ENCODE measurements at regions not wholly inside any gene's neighbourhood (a gene's known extent, or its start where the extent isn't known, plus 50 kb on each side); places are given as distances from the start of the nearest gene placed in this dataset.
"Not testable (repeated sequence)": the region's sequence is repeated elsewhere in the genome, so short reads cannot be mapped to it uniquely, and the experiment has no call there.

DNA sequence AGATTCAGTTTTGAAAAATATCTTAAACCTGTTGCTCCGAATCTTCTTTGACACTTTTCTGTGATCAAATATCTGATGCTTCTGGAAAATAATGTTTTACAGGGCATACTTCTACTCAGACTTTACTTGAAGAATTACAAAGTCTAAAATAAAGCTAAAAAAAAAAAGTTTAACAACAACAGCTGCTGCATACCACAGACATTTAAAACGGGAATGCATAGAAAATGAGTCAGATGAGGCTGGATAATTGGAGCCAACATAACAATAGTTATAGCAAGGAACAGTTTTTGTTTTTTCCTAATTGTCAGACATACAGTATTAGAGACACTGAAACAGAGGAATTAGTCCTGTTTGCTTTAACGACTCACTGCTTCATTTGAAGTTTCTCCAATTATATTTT is 1090.2 kb downstream of the SUCLG1 start:
- H3K36me3 ChIP-seq (ENCODE audit: control insufficient read depth in 2 of 2, insufficient read depth in 2 of 2, low read length in 1 of 2), result no peaks in the 10 kb centered on the region
- no peak overlapping the region for H3K4me3 ChIP-seq (ENCODE audit: low read depth in 1 of 2, low read length in 2 of 2)
- H3K27ac ChIP-seq (ENCODE audit: low read depth in 2 of 2, low read length in 1 of 2), result no peak overlapping the region
- no peaks in the 10 kb centered on the region for H3K4me1 ChIP-seq (ENCODE audit: control insufficient read depth in 2 of 2, insufficient read depth in 2 of 2, low read length in 1 of 2)
- no peaks in the 10 kb centered on the region for H3K27me3 ChIP-seq (ENCODE audit: control insufficient read depth in 1 of 2, insufficient read depth in 2 of 2, low read length in 2 of 2)
- whole genome bisulfite sequencing, 2 donors, result 66 to 74% methylated on average over 3 of the region's 3 CpGs
- no peaks in the 10 kb centered on the region for H3K9me3 ChIP-seq (ENCODE audit: control insufficient read depth in 2 of 2, insufficient read depth in 1 of 2, low read depth in 1 of 2, low read length in 1 of 2)

DNA sequence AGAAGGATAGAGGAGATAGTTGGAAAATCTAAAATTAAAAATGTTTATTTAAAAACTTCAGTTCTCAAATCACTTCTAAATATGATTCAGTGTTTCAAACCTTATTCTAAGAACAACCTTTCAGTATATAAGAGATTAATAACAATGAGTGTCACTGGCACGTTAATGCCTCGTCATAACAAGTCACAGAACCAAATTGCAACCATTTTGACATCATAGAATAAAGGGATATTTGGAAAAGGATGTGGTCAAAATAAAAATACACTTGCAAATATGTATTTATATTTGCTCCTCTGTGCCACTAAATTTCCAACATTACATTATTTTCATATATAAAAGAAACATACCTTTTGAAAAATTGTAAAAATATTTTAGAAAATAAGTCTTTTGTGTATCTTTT is 1090.6 kb downstream of the SUCLG1 start:
- Histone ChIP-seq H3K9me3 (ENCODE audit: control insufficient read depth in 2 of 2, insufficient read depth in 1 of 2, low read depth in 1 of 2, low read length in 1 of 2) (no peaks in the 10 kb centered on the region), H3K27ac (ENCODE audit: low read depth in 2 of 2, low read length in 1 of 2) (no peak overlapping the region), H3K4me1 (ENCODE audit: control insufficient read depth in 2 of 2, insufficient read depth in 2 of 2, low read length in 1 of 2) (no peaks in the 10 kb centered on the region), H3K4me3 (ENCODE audit: low read depth in 1 of 2, low read length in 2 of 2) (no peak overlapping the region), H3K36me3 (ENCODE audit: control insufficient read depth in 2 of 2, insufficient read depth in 2 of 2, low read length in 1 of 2) (no peaks in the 10 kb centered on the region), H3K27me3 (ENCODE audit: control insufficient read depth in 1 of 2, insufficient read depth in 2 of 2, low read length in 2 of 2) (no peaks in the 10 kb centered on the region)
- WGBS, 2 donors, result 68 to 76% methylated on average over 2 of the region's 2 CpGs

DNA sequence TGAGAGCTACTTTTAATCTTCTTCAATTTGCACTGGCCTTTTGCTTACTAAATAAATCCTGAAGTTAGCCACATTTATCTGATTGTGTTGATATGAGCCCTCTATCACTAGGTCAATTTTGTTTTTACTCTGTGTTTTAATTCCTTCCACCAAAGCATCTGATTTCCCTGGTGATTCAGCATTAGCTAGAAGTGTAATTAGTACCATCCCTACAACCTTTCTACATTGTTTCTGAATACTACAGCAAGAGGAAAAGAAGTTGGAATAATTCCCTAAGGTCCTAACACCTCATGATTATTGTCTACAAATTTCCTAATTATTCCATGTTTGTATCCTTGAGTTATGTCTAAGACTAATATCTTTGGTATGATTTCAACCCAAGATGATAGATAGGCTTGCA is 1093.6 kb downstream of the SUCLG1 start:
- Histone ChIP-seq H3K27me3 (ENCODE audit: control insufficient read depth in 1 of 2, insufficient read depth in 2 of 2, low read length in 2 of 2) (no peaks in the 10 kb centered on the region), H3K4me3 (ENCODE audit: low read depth in 1 of 2, low read length in 2 of 2) (no peak overlapping the region), H3K9me3 (ENCODE audit: control insufficient read depth in 2 of 2, insufficient read depth in 1 of 2, low read depth in 1 of 2, low read length in 1 of 2) (no peaks in the 10 kb centered on the region), H3K27ac (ENCODE audit: low read depth in 2 of 2, low read length in 1 of 2) (no peak overlapping the region), H3K4me1 (ENCODE audit: control insufficient read depth in 2 of 2, insufficient read depth in 2 of 2, low read length in 1 of 2) (no peaks in the 10 kb centered on the region), H3K36me3 (ENCODE audit: control insufficient read depth in 2 of 2, insufficient read depth in 2 of 2, low read length in 1 of 2) (no peaks in the 10 kb centered on the region)

DNA sequence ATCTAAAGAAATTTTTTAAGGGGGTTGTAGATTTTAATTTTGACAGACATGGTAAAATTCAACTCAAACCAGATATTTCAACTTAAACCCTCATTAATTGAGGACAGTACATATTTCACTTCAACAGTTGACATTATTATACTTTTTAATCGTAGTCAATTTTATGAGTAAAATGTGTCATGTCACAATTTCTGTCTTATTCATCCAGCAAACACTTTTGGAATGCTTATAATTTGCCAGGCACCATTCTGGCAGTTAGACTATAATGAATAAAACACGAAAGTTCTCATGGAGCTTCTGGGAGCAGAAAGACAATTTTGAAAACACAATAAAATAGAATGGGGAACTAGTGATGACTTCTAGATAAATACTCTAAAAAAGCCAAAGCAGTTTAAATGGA is 1094.8 kb downstream of the SUCLG1 start:
- H3K36me3 ChIP-seq (ENCODE audit: control insufficient read depth in 2 of 2, insufficient read depth in 2 of 2, low read length in 1 of 2), result no peaks in the 10 kb centered on the region
- 65 to 75% methylated on average over 2 of the region's 2 CpGs for WGBS, 2 donors

DNA sequence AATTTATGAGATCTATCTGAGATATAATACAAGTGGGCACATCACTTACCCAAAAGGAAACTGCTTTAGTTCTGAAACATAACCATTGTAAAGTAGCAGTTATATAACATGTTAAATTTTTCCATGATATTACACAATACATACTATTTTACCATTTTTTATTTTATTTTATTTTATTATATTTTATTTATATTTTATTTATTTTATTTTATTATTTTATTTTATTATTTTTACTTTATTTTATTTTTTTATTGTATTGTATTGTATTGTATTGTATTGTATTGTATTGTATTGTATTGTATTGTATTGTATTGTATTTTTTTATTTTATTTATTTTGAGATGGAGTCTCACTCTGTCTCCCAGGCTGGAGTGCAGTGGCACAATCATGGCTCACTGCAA is 1095.9 kb downstream of the SUCLG1 start:
- H3K9me3 ChIP-seq (ENCODE audit: control insufficient read depth in 2 of 2, insufficient read depth in 1 of 2, low read depth in 1 of 2, low read length in 1 of 2); H3K36me3 ChIP-seq (ENCODE audit: control insufficient read depth in 2 of 2, insufficient read depth in 2 of 2, low read length in 1 of 2); H3K4me3 ChIP-seq (ENCODE audit: low read depth in 1 of 2, low read length in 2 of 2); H3K27me3 ChIP-seq (ENCODE audit: control insufficient read depth in 1 of 2, insufficient read depth in 2 of 2, low read length in 2 of 2); H3K27ac ChIP-seq (ENCODE audit: low read depth in 2 of 2, low read length in 1 of 2); H3K4me1 ChIP-seq (ENCODE audit: control insufficient read depth in 2 of 2, insufficient read depth in 2 of 2, low read length in 1 of 2): not testable (repeated sequence)

More for the DNA sequence above, 1094.8 kb downstream of the SUCLG1 start:
- Histone ChIP-seq H3K27ac (ENCODE audit: low read depth in 2 of 2, low read length in 1 of 2) (no peak overlapping the region), H3K4me3 (ENCODE audit: low read depth in 1 of 2, low read length in 2 of 2) (no peak overlapping the region), H3K27me3 (ENCODE audit: control insufficient read depth in 1 of 2, insufficient read depth in 2 of 2, low read length in 2 of 2) (no peaks in the 10 kb centered on the region), H3K4me1 (ENCODE audit: control insufficient read depth in 2 of 2, insufficient read depth in 2 of 2, low read length in 1 of 2) (no peaks in the 10 kb centered on the region), H3K9me3 (ENCODE audit: control insufficient read depth in 2 of 2, insufficient read depth in 1 of 2, low read depth in 1 of 2, low read length in 1 of 2) (no peaks in the 10 kb centered on the region)

DNA sequence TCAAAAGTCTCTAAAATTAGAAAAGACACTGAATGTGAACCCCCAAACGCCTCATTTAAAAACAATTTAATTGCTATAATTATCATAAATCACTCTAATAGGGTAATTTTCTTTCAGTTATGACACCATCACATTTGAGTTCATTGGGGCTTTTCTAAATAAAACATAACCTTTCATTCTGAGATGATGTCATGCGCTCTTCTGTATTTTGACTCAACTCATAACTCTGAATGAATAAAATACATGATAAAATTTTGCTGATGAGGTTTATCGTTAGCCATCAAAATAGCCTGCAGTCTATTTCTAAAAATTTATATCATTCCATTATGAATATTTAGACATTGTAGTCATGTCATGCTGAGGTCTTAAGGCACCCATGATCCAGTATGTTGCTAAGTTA is 1099.7 kb downstream of the SUCLG1 start:
- H3K27me3 ChIP-seq (ENCODE audit: control insufficient read depth in 1 of 2, insufficient read depth in 2 of 2, low read length in 2 of 2), result no peaks in the 10 kb centered on the region
- no peak overlapping the region for H3K27ac ChIP-seq (ENCODE audit: low read depth in 2 of 2, low read length in 1 of 2)
- no peak overlapping the region for H3K4me3 ChIP-seq (ENCODE audit: low read depth in 1 of 2, low read length in 2 of 2)
- no peaks in the 10 kb centered on the region for H3K4me1 ChIP-seq (ENCODE audit: control insufficient read depth in 2 of 2, insufficient read depth in 2 of 2, low read length in 1 of 2)
- no peaks in the 10 kb centered on the region for H3K36me3 ChIP-seq (ENCODE audit: control insufficient read depth in 2 of 2, insufficient read depth in 2 of 2, low read length in 1 of 2)
- 80 to 86% methylated on average over 3 of the region's 3 CpGs for WGBS, 2 donors
- H3K9me3 ChIP-seq (ENCODE audit: control insufficient read depth in 2 of 2, insufficient read depth in 1 of 2, low read depth in 1 of 2, low read length in 1 of 2), result no peaks in the 10 kb centered on the region

DNA sequence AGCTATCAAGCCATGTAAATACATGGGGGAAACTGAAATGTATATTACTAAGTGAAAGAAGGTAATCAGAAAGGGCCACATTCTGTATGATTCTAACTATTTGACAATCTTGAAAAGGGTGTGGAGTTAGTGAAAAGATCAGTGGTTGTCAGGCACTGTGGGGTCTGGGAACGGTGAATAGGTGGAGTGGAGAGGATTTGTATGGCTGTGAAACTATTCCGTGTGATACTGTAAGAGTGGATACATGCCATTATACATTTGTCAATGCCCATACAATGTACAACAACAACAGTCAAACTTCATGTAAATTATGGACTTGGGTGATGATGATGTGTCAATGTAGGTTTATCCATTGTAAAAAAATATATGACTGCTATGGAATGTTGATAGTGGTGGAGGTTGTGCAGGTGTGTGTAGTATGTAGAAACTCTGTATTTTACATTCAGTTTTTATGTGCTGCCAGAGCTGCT is 1116.2 kb downstream of the SUCLG1 start:
- H3K36me3 ChIP-seq (ENCODE audit: control insufficient read depth in 2 of 2, insufficient read depth in 2 of 2, low read length in 1 of 2), result no peaks in the 10 kb centered on the region
- H3K27ac ChIP-seq (ENCODE audit: low read depth in 2 of 2, low read length in 1 of 2), result no peak overlapping the region
- H3K4me1 ChIP-seq (ENCODE audit: control insufficient read depth in 2 of 2, insufficient read depth in 2 of 2, low read length in 1 of 2), result no peaks in the 10 kb centered on the region
- H3K9me3 ChIP-seq (ENCODE audit: control insufficient read depth in 2 of 2, insufficient read depth in 1 of 2, low read depth in 1 of 2, low read length in 1 of 2), result no peaks in the 10 kb centered on the region
- WGBS, 2 donors, result 82 to 91% methylated on average over 2 of the region's 2 CpGs
- H3K27me3 ChIP-seq (ENCODE audit: control insufficient read depth in 1 of 2, insufficient read depth in 2 of 2, low read length in 2 of 2), result no peaks in the 10 kb centered on the region
- no peak overlapping the region for H3K4me3 ChIP-seq (ENCODE audit: low read depth in 1 of 2, low read length in 2 of 2)

DNA sequence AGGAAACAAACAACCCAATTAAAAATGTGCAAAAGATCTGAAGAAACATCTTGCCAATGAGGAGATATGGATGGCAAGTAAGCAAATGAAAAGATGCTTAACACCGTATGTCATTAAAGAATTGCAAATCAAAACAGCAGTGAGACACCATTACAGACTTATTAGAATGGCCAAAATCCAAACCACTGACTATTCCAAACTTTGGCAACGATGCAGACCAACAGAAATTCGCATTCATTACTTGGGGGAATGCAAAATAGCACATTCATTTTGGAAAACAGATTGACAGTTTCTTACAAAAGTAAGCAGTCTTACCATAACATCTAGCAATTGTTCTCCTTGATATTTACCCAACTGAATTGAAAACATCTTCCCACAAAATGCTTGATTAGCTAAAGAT is 1118.7 kb downstream of the SUCLG1 start:
- WGBS, 2 donors, result 85 to 93% methylated on average over 3 of the region's 3 CpGs
- no peak overlapping the region for H3K27ac ChIP-seq (ENCODE audit: low read depth in 2 of 2, low read length in 1 of 2)
- H3K4me1 ChIP-seq (ENCODE audit: control insufficient read depth in 2 of 2, insufficient read depth in 2 of 2, low read length in 1 of 2), result no peaks in the 10 kb centered on the region
- no peaks in the 10 kb centered on the region for H3K27me3 ChIP-seq (ENCODE audit: control insufficient read depth in 1 of 2, insufficient read depth in 2 of 2, low read length in 2 of 2)
- H3K4me3 ChIP-seq (ENCODE audit: low read depth in 1 of 2, low read length in 2 of 2), result no peak overlapping the region
- no peaks in the 10 kb centered on the region for H3K9me3 ChIP-seq (ENCODE audit: control insufficient read depth in 2 of 2, insufficient read depth in 1 of 2, low read depth in 1 of 2, low read length in 1 of 2)
- H3K36me3 ChIP-seq (ENCODE audit: control insufficient read depth in 2 of 2, insufficient read depth in 2 of 2, low read length in 1 of 2), result no peaks in the 10 kb centered on the region

DNA sequence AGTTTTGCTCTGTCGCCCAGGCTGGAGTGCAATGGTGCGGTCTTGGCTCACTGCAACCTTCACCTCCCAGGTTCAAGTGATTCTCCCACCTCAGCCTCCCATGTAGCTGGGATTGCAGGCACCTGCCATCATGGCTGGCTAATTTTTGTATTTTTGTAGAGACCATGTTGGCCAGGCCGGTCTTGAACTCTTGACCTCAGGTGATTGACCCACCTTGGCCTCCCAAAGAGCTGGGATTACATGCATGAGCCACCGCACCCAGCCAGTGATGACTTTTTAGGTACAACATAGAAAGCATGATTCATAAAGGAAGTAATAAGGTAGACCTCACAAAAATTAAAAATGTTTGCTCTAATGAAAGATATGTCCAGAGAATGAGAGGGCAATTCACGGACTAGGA is 1119.1 kb downstream of the SUCLG1 start:
- H3K27me3 ChIP-seq (ENCODE audit: control insufficient read depth in 1 of 2, insufficient read depth in 2 of 2, low read length in 2 of 2); H3K36me3 ChIP-seq (ENCODE audit: control insufficient read depth in 2 of 2, insufficient read depth in 2 of 2, low read length in 1 of 2); H3K4me1 ChIP-seq (ENCODE audit: control insufficient read depth in 2 of 2, insufficient read depth in 2 of 2, low read length in 1 of 2); H3K27ac ChIP-seq (ENCODE audit: low read depth in 2 of 2, low read length in 1 of 2); H3K4me3 ChIP-seq (ENCODE audit: low read depth in 1 of 2, low read length in 2 of 2); H3K9me3 ChIP-seq (ENCODE audit: control insufficient read depth in 2 of 2, insufficient read depth in 1 of 2, low read depth in 1 of 2, low read length in 1 of 2): not testable (repeated sequence)
- 97% methylated on average over 5 of the region's 5 CpGs for WGBS, 2 donors

DNA sequence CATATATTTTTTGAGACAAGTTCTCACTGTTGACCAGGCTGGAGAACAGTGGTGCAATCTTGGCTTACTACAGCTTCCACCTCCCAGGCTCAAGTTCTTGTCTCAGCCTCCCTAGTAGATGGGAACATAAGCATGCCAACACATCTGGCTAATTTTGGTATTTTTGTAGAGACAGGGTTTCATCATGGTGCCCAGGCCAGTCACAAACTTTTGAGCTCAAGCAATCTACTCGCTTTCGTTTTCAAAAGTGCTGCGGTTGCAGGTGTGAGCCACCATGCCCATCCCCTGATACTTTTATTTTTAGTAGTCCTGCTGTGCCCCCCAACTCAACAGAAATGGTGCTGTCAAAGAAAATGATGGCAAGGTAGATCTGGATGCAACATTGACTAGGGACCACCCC is 1127.3 kb downstream of the SUCLG1 start:
- no peak overlapping the region for H3K27ac ChIP-seq (ENCODE audit: low read depth in 2 of 2, low read length in 1 of 2)
- no peaks in the 10 kb centered on the region for H3K4me1 ChIP-seq (ENCODE audit: control insufficient read depth in 2 of 2, insufficient read depth in 2 of 2, low read length in 1 of 2)
- H3K9me3 ChIP-seq (ENCODE audit: control insufficient read depth in 2 of 2, insufficient read depth in 1 of 2, low read depth in 1 of 2, low read length in 1 of 2), result no peaks in the 10 kb centered on the region
- WGBS, 2 donors, result 93 to 95% methylated on average over 3 of the region's 3 CpGs
- H3K4me3 ChIP-seq (ENCODE audit: low read depth in 1 of 2, low read length in 2 of 2), result no peak overlapping the region
- no peaks in the 10 kb centered on the region for H3K27me3 ChIP-seq (ENCODE audit: control insufficient read depth in 1 of 2, insufficient read depth in 2 of 2, low read length in 2 of 2)
- no peaks in the 10 kb centered on the region for H3K36me3 ChIP-seq (ENCODE audit: control insufficient read depth in 2 of 2, insufficient read depth in 2 of 2, low read length in 1 of 2)

Measured in esophagus (tissue), 2 donors.